ACHN (cell line): ENCODE measurements at regions not wholly inside any gene's neighbourhood (a gene's known extent, or its start where the extent isn't known, plus 50 kb on each side); places are given as distances from the start of the nearest gene placed in this dataset.
"Not testable (repeated sequence)": the region's sequence is repeated elsewhere in the genome, so short reads cannot be mapped to it uniquely, and the experiment has no call there.

Source experiments
- DNase-seq: peaks from one replicate; pipeline ENCODE4 v3.0.0-alpha.2; 2015
- in situ Hi-C: cut with HindIII; loops from 2 replicates; pipeline ENCODE4 v1.10.0; 2017; ENCODE audit warnings: low sequenced_read_pairs, low pct_ligation_motif_present, low pct_unique_long_range_greater_than_20kb

DNA sequence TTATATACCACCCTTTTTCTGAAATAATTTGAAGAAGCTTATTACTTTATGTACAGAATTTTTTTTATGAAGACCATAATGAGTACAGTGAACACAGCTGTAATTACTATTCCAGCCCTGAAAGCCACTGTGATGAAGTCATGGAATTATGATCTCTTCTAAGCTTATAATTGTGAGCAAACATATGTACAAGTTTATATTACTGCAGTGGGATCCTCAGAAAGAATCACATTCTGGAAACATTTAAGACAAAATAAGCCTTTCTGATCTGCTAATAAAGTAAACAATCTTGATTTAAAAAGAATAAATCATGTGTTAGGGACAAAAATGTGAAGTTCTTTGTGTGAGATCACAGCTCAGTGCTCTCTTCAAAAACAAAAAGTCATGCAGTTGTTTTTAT lies 560.4 kb downstream of the CD109 start:
- DNase-seq = no peak
- in situ Hi-C loops = no loop called here

DNA sequence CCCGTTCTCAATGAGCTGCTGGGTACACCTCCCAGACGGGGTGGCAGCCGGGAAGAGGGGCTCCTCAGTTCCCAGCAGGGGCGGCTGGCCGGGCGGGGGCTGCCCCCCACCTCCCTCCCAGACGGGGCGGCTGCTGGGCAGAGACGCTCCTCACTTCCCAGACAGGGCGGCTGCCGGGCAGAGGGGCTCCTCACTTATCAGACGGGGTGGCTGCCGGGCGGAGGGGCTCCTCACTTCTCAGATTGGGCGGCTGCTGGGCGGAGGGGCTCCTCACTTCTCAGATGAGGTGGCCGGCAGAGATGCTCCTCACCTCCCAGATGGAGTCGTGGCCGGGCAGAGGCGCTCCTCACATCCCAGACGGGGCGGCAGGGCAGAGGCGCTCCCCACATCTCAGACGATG lies 559.0 kb downstream of the CD109 start:
- in situ Hi-C loops, DNase-seq: not testable (repeated sequence)

DNA sequence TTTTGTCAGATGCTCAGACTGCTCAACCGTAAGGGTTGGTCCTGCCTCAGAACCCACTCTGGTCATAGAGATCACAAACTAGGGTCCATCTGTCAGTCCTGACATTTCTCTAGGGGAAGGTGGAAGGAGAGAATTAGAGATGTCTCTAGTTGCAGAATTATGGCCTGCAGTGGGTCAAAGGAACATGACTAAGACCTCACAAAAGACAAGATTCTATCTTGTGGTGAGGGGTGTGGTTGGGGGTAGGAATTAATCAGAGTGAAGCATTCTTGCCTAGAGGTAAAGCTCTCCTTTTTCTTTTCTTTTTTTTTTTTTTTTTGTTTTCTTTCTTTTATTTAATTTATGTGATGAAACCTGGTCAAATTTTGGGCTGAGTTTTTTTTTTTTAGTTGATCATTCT lies 558.1 kb downstream of the CD109 start:
- in situ Hi-C loops, DNase-seq: not testable (repeated sequence)

DNA sequence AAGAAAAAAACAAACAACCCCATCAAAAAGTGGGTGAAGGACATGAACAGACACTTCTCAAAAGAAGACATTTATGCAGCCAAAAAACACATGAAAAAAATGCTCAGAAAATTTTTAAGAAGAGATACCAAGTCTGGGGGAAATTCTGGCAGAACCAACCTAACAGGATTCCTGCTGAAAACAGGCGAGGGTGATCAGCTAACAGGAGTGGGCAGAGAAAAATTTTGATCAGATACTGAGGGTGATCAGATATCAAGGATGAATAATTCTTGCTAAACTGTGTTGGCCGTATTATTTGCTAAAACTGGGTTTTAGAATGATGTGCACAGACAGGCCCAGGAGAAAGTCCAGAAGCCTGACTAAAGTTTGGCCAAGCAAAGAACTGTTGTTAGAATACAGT lies 557.3 kb downstream of the CD109 start:
- in situ Hi-C loops = no loop called here

DNA sequence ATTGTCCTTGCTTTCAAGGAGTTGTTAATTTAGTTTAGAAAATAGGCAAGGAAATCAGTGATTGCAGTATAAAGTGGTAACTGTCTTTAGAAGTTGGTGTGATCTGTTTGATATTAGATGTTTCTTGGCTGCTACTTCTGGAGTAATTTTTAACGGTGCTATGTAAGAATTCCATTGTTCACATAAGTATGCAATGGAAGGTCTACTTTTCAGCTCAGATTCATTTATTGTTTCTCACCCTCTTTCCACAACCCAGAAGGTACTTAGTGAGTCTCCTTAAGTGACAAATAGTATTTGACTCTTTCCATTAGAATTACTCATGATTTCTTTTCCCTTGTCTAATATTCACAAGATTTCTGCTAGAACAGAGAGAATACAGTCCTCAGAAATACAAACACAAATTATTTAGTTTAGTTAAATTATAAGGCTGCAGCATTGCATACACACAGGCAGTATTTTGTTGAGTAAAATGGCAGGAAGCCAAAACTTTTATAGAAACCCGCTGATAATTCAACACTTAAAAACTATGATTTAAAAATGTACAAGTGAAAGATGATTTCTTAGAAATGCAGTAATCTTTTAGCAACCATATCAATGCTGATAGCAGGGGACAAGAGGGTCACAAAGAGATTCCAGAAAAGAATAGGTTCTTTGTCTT lies 554.3 kb downstream of the CD109 start:
- in situ Hi-C loops = no loop called here
- DNase-seq = no peak

More for the DNA sequence above, 557.3 kb downstream of the CD109 start:
- DNase-seq = no peak

DNA sequence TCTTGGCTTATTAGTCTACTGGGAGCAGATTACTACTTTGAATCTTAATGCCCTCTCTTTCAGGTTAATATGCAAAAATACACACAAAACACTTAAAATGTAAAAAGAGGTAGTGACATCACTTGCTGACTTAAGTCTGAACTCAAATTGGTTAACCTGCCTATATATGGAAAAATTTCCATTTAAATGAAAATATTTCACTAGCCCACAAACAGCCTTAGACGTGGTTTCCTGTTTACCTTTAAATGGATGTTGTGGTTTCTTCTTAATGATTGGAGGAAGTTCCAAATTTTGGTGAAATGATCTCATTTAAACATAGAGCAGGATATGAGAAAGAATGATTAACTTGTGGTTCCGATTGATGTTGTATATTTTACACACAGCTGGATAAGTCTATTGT lies 553.7 kb downstream of the CD109 start:
- in situ Hi-C loops = no loop called here
- no peak for DNase-seq

DNA sequence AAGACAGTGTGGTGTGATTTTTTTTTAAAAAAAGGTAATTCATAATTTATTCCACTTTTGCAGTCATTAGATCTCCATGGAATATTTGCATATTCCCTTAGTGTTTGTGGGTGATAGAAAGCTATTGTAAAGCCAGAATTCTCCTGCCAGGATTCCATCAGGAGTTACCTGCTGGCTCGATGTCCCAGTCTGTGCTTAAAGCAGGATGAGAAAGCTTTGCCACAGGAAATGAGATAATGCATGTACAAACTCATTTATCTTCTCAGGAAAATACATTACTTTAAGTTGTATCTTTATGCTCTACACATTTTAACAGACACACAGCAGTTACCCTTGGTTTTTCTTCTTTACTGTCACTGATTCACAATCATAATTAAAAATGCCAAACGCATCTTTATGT lies 553.0 kb downstream of the CD109 start:
- DNase-seq = no peak
- in situ Hi-C loops = no loop called here

DNA sequence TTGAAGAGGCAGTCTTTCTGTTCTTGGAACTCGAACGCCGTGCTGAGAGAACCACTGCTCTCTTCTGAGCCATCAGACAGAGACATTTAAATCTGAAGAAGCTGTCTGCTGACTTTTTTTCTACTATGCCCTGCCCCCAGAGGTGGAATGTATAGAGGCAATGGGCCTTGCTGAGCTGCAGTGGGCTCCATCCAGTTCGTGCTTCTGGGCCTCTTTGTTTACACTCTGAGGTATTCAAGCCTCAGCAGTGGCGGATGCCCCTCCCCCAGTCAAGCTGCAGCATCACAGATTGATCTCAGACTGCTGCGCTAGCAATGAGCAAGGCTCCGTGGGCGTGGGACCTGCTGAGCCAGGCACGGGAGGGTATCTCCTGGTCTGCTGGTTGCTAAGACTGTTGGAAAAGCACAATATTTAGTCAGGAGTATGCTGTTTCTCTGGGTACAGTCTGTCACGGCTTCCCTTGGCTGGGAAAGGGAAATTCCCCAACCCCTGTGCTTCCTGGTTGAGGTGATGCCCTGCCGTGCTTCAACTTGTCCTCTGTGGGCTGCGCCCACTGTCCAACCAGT lies 526.8 kb downstream of the CD109 start:
- in situ Hi-C loops = no loop called here
- no peak for DNase-seq

DNA sequence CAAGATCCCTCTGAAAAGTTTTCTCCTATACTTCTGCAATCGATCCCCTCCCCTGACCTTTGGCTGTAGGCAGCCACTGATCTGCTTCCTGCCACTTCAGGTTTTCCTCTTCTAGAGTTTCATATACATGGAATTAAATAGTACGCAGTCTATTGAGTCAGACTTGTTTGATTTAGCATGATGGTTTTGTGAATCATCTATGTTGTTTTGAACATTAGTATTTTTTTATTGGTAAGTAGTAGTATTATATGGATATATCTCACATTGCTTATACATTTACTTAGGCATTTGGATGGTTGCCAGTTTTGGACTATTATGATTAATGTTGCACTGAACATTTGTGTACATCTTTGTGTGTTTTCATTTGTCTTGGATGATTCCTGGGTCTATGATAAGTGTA lies 518.0 kb downstream of the CD109 start:
- no peak for DNase-seq
- in situ Hi-C loops = no loop called here

DNA sequence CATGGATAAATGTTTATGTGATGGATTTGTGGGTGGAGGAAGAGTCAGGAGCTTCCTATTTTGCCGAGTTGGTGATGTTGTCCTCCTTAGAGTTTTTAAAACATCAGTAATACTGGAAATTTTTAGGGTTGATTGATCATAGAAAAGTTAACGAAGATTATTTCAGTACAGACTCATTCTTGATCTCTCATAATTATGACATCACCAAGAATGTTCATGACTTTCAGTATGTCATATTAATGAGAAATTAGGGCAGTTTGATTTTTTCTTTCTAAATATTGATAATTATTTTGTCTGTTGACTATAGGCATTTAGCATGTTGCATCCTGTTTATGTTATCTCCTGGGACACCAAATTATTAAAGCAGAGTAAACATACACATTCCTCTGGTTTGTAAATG lies 512.2 kb downstream of the CD109 start:
- no peak for DNase-seq
- in situ Hi-C loops = no loop called here

DNA sequence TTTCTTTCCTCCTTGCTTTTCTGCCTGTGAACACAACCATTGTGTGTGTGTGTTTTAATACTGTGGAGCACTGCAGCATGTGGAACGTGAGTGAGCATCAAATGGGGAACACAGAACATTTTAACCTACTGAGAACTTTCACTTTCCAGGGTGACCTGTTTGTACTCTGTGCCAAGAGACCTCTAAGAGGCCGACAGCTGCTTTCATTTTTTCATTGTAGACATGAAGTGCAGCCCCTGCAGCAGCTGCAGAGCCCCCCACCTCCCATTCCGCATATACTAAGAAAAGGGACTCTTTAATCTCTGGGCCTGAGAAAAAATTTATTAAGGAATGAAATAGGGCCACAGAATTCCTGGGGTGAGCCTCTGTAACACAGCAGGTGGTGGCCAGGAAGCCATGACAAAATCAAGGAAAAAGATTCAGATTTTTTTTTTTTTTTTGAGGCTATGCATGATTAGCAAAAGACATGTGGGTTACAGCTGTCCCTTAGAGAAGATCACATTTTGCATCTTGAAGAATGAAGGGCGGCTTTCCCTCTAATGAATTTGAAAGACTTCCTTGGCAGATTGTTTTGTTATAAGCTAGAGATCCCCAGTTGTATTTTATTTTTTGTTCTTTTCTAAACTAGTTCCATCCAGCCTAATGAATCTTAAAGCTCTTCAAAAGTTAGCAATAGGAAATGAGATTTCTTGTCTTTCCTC lies 503.4 kb downstream of the CD109 start:
- in situ Hi-C loops = no loop called here

DNA sequence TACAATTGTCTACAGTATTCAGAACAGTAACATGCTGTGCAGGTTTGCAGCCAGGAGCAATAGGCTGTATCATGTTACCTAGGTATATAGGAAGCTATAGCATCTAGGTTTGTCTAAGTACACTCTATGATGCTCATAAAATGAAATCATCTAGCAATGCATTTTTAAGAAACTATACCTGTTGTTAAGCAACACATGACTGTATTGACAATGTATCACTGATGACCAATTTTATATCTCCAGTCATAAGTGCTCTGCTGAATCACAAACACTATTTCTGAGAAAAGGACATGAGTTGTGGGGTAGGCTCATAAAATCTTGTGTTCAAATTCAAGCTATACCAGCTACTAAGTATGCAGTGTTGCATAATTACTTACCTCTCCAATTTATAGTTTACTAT lies 501.3 kb downstream of the CD109 start:
- in situ Hi-C loops = no loop called here
- DNase-seq = no peak

More for the DNA sequence above, 503.4 kb downstream of the CD109 start:
- no peak for DNase-seq

DNA sequence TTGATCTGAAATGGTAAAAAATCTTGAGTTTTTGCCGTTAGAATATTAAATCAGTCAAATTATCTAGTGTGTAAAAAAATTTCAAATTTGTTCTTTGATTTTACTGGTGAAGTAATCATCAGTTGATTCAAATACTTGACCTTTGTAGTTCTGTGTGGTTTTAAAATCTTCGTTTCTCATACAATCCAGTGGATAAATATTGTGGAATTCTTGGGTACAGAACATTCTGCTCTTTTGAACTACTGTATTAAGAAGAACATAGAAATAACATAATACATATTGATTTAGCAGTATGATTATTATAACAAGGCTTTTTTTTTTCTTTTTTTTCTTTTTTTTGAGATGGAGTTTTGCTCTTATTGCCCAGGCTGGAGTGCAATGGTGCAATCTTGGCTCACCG lies 491.8 kb downstream of the CD109 start:
- in situ Hi-C loops = no loop called here
- DNase-seq = no peak

DNA sequence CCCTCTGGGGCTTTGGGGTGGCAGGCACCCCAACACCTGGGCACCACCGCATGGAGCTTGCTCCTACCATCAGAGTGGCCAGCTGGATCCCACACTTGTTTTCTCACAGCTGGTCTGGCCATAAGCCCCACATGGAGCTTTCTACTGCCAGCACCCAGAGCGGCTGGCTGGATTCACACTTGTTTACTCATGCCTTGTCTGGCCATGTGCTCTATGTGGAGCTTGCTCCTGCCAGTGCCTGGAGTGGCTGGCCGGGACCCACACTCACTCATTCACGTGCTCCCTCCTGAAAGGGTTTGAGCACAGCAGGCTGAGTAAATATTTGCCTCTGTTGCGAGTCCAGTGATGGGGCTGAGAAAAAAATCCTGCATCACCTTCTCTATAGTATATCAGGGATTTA lies 487.0 kb downstream of the CD109 start:
- no peak for DNase-seq
- in situ Hi-C loops = no loop called here

DNA sequence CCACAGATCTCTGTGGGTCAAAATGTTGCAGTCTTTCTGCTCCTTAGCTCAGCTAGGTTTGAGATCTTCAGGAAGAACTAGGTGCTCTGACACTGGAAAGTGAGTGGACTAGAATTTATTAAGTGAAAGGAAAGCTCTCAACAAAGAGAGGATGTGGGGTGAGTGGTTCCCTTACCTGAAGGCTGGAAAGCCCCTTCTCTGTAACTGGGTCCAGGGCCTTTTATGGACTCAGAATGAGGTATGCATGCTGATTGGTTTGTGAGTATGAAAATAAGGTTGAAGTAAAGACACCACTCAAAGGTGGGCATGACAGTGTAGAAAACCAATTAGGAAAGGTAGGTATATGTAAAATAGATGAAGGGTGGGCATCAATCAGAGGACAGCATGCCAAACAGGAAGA lies 485.5 kb downstream of the CD109 start:
- in situ Hi-C loops = no loop called here
- DNase-seq = no peak

DNA sequence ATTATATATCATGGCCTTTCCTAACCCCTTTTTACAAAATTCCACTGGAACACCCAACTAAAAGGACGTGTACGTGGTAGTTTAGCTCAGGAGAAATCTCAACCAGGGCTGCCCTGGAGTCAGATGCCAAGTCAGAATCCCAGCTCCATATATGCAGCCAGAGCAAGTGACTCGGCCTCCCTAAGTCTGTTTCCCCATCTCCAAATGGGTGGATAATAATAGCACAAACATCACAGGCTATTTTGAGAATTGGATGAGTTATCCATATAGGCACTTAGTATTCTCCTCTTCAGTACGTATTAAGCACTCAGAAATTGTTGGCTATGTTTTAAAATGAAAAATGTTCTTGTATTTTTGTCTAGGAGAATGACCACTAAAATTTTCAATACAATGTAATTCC lies 481.5 kb downstream of the CD109 start:
- in situ Hi-C loops = no loop called here
- DNase-seq = no peak

DNA sequence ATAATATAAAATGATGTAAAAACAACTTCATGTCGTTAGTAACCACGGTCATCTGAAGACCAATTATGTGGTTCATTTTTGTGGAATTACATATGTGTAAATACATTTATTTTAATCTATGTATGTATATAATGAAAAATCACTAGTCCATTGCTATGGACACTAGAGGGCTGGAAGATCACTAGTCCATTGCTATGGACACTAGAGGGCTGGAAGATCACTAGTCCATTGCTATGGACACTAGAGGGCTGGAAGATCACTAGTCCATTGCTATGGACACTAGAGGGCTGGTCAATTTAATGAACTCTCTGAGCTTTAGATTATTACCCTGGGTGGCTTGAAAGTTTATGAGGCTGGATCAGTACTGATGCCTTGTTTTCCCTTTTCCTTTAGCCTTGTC lies 474.5 kb downstream of the CD109 start:
- in situ Hi-C loops = not testable (repeated sequence)

DNA sequence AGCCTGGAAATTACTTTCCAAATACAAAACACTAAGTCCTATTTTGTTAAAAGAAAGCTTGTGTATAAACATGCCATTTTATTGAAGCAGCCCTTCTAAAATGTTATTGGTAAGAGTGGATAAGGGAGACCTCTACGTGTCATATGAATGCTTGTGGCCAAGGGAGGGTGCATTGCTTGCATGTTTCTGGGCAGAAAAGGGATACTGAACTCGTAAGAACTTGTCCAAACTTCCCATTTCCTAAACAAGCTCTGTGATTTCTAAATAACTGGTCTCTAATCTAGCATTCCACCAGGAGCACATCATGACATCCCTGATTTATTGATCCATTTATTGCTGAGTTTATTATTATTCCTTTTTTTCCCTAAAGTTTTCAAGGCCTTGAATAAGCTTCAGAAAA lies 474.1 kb downstream of the CD109 start:
- in situ Hi-C loops = no loop called here
- DNase-seq = no peak

More for the DNA sequence above, 474.5 kb downstream of the CD109 start:
- not testable (repeated sequence) for DNase-seq

DNA sequence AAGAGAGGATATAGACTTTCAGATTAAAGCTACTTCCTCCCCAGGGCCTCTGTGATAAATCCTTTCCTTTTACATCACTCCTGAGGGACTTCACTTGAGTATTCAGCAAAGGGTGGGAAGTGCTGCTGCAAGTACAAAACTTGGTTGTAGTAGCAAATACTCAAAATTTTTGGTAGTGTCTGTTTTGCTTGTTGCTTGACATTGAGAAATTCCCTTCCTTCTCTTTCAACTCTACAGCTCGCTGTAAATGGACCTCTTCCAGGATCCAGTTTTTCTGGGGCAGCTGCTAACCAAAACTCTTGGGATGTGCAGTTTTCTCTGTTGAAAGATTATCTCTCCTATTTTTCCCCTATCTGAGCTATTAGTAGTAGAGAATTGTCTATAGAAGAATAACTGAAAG lies 472.0 kb downstream of the CD109 start:
- in situ Hi-C loops = no loop called here
- no peak for DNase-seq

DNA sequence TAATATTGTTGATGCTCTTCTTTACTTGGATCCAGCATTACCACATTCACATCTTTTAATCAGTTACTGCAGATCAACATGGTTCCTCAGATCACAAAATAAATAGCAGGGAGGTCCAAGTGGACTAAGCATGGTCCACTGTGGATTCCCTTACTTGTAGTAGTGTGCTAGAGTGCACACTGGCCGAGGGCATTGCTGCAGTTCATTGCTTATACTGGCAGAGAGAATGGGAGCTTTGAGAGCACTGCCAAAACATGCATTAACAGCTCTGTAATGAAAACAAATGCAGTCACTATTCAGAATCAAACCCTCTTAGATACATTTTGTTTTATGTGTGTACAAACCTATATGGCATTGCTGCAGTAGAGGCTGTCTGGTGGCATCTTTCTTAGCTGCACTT lies 471.5 kb downstream of the CD109 start:
- in situ Hi-C loops = no loop called here
- no peak for DNase-seq
